HepG2 (cell line): ENCODE measurements at regions not wholly inside any gene's neighbourhood (a gene's known extent, or its start where the extent isn't known, plus 50 kb on each side); places are given as distances from the start of the nearest gene placed in this dataset.

ENCODE experiments used
- ATAC-seq: fragments of 200-7000 bp; cut with Tn5 transposase; 3 replicates; pipeline ENCODE4 v1.9.1; 2020; ENCODE audit warnings: mild to moderate bottlenecking, moderate library complexity
- BruUV-seq: library from RNA; stranded (reverse); fragments of 400-500 nt; replicated peaks from 2 replicates; lab custom pipeline; 2021; lab: Mats Ljungman, UMichigan
- CTCF ChIA-PET: fragments of 300-600 bp; formaldehyde crosslinking; extraction: SDS; loops from one replicate; lab custom pipeline; 2021; ENCODE audit warnings: low total read pairs, inconsistent platforms, low intra/inter-chr PET ratio; lab: Yijun Ruan, JAX
- POLR2A ChIA-PET: fragments of 350-600 bp; sonication (Branson Sonifier 250); formaldehyde crosslinking; loops from one replicate; lab custom pipeline; 2020; ENCODE audit warnings: antibody characterized with exemption, inconsistent platforms; lab: Yijun Ruan, JAX
- DNase-seq: peaks from one replicate; pipeline ENCODE4 v3.0.0-alpha.2; 2015; ENCODE audit warnings: low spot score
- FAIRE-seq: peaks from 3 replicates; lab custom pipeline; 2011; peaks lifted over from hg19 to GRCh38; lab: Jason Lieb, UNC
- H2AFZ ChIP-seq: one replicate; pipeline ENCODE4 v1.6.1; 2011; ENCODE audit warnings: low read length, inconsistent platforms
- H3K27ac ChIP-seq: fragments of 300-600 bp; 3 replicates; pipeline ENCODE4 v1.8.0; 2011; ENCODE audit warnings: mixed run types, mild to moderate bottlenecking, mixed read lengths, low read length, inconsistent platforms; ENCODE audit not compliant: insufficient read depth; ENCODE audit errors: extremely low read length
- H3K27me3 ChIP-seq, 2 experiments: fragments of 200-600 bp in 1 of 2; 2 replicates in 1 of 2; 3 replicates in 1 of 2; pipeline versions ENCODE4 v1.6.0 to v1.8.0; 2011; ENCODE audit warnings: low read length in 2 of 2, mild to moderate bottlenecking in 2 of 2, moderate library complexity in 2 of 2, inconsistent platforms in 1 of 2; ENCODE audit not compliant: insufficient read depth in 2 of 2, control insufficient read depth in 1 of 2
- H3K36me3 ChIP-seq, 2 experiments: fragments of 200-600 bp in 1 of 2; replicated peaks in 1 of 2; 2 replicates in 1 of 2; 3 replicates in 1 of 2; pipeline versions ENCODE4 v1.5.1 to v1.8.0; 2011; ENCODE audit warnings: low read length in 2 of 2, inconsistent platforms in 1 of 2; ENCODE audit not compliant: insufficient read depth in 2 of 2, control insufficient read depth in 1 of 2
- H3K4me1 ChIP-seq: 2 replicates; pipeline ENCODE4 v1.5.1; 2012; ENCODE audit warnings: low read length, inconsistent platforms; ENCODE audit not compliant: insufficient read depth
- H3K4me2 ChIP-seq: 2 replicates; pipeline ENCODE4 v1.6.0; 2011; ENCODE audit warnings: low read depth, low read length, inconsistent platforms
- H3K4me3 ChIP-seq, 3 experiments: fragments of 200-600 bp in 1 of 3; sonication (generic), shearing (Covaris generic) in 1 of 3; replicated peaks in 1 of 3; 2 replicates each; pipeline ENCODE4 v1.5.1; 2011 to 2016; ENCODE audit warnings: low read length in 3 of 3, inconsistent platforms in 2 of 3, low read depth in 2 of 3, mild to moderate bottlenecking in 2 of 3, control low read depth in 1 of 3, mixed read lengths in 1 of 3; ENCODE audit not compliant: insufficient read depth in 1 of 3
- H3K79me2 ChIP-seq: one replicate; pipeline ENCODE4 v1.6.1; 2011; ENCODE audit warnings: low read length, inconsistent platforms; ENCODE audit not compliant: insufficient read depth
- H3K9ac ChIP-seq: 2 replicates; pipeline ENCODE4 v1.6.0; 2011; ENCODE audit warnings: mild to moderate bottlenecking, low read depth, low read length, inconsistent platforms; ENCODE audit not compliant: insufficient read depth
- H3K9me3 ChIP-seq: 2 replicates; pipeline ENCODE4 v1.5.1; 2012; ENCODE audit warnings: mild to moderate bottlenecking, low read length
- H4K20me1 ChIP-seq: 2 replicates; pipeline ENCODE4 v1.6.0; 2011; ENCODE audit warnings: inconsistent platforms, mild to moderate bottlenecking, low read length, moderate library complexity; ENCODE audit not compliant: insufficient read depth
- ARID5B ChIP-seq: IDR thresholded peaks from 2 replicates; pipeline ENCODE4 v1.4.0; 2020; ENCODE audit warnings: mild to moderate bottlenecking, missing genetic modification reagents
- CHD4 ChIP-seq: fragments of 200-600 bp; sonication (generic); IDR thresholded peaks from 2 replicates; pipeline ENCODE4 v1.7.0; 2017; ENCODE audit warnings: mild to moderate bottlenecking, low read length, borderline replicate concordance
- FOXJ3 ChIP-seq: sonication (generic); formaldehyde crosslinking; IDR thresholded peaks from 2 replicates; pipeline ENCODE4 v1.4.0; 2020; ENCODE audit warnings: missing genetic modification reagents, mild to moderate bottlenecking, borderline replicate concordance
- HNRNPLL ChIP-seq: fragments of 200-400 bp; formaldehyde crosslinking; IDR thresholded peaks from 2 replicates; pipeline ENCODE4 v1.6.1; 2017; ENCODE audit warnings: mild to moderate bottlenecking, low read depth, low read length; ENCODE audit not compliant: poor library complexity, severe bottlenecking
- NFKB2 ChIP-seq: sonication (generic); formaldehyde crosslinking; IDR thresholded peaks from 2 replicates; pipeline ENCODE4 v1.4.0; 2020; ENCODE audit warnings: missing genetic modification reagents, borderline replicate concordance
- SMAD1 ChIP-seq: sonication (generic); formaldehyde crosslinking; IDR thresholded peaks from 2 replicates; pipeline ENCODE4 v1.4.0; 2020; ENCODE audit warnings: missing genetic modification reagents, low read depth, mild to moderate bottlenecking, borderline replicate concordance
- SRSF4 ChIP-seq: fragments of 200-400 bp; formaldehyde crosslinking; IDR thresholded peaks from one replicate; pipeline ENCODE4 v1.6.1; 2018; ENCODE audit warnings: mild to moderate bottlenecking, low read depth, low read length, moderate library complexity; ENCODE audit not compliant: poor library complexity, severe bottlenecking
- ZNF512B ChIP-seq: sonication (generic); formaldehyde crosslinking; IDR thresholded peaks from 2 replicates; pipeline ENCODE4 v1.5.1; 2020; ENCODE audit warnings: missing genetic modification reagents, mild to moderate bottlenecking, borderline replicate concordance
- ZNF572 ChIP-seq: sonication (generic); formaldehyde crosslinking; IDR thresholded peaks from 2 replicates; pipeline ENCODE4 v1.5.1; 2020; ENCODE audit warnings: mild to moderate bottlenecking, missing genetic modification reagents
- ZNF615 ChIP-seq: sonication (generic); formaldehyde crosslinking; IDR thresholded peaks from 2 replicates; pipeline ENCODE4 v1.5.0; 2020; ENCODE audit warnings: mild to moderate bottlenecking, missing genetic modification reagents, borderline replicate concordance
- ZNF713 ChIP-seq: sonication (generic); formaldehyde crosslinking; IDR thresholded peaks from 2 replicates; pipeline ENCODE4 v1.4.0; 2020; ENCODE audit warnings: mild to moderate bottlenecking, missing genetic modification reagents
- WGBS: methylation state at CpG from one replicate; pipeline ENCODE4 v1.1.6; 2017; ENCODE audit warnings: low lambda C conversion rate; 5-methylcytosine and 5-hydroxymethylcytosine counted together
- in situ Hi-C: cut with HindIII; loops from 2 replicates; pipeline ENCODE4 v1.10.0; 2017; ENCODE audit warnings: low pct_unique_long_range_greater_than_20kb; ENCODE audit not compliant: extremely low pct_ligation_motif_present
- intact Hi-C: fragments of 100-400 bp; cut with micrococcal nuclease; formaldehyde crosslinking; loops from one replicate; pipeline ENCODE4 v1.10.0; 2022; ENCODE audit not compliant: unreplicated experiment
- TF ChIP-seq, protein P1 (sequence below): sonication (generic); formaldehyde crosslinking; IDR thresholded peaks from 2 replicates; pipeline ENCODE4 v1.5.1; 2020; ENCODE audit warnings: mild to moderate bottlenecking, missing genetic modification reagents, borderline replicate concordance

- no peak for ATAC-seq
- Histone ChIP-seq H4K20me1 (no peaks in the 10 kb centered on the region), H3K36me3 (no peaks in the 10 kb centered on the region), H3K4me3 (no peak overlapping the region), H3K79me2 (no peaks in the 10 kb centered on the region)
- CTCF ChIA-PET, result no interaction called here
- in situ Hi-C loops, result no loop called here
- POLR2A ChIA-PET, result no interaction called here
- no TSS peak for BruUV-seq
- DNase-seq, result no peak
- TF ChIP-seq ZNF512B (CRISPR knock-in tag) (no peak), ZNF572 (CRISPR knock-in tag) (no peak), FOXJ3 (CRISPR knock-in tag) (no peak), SMAD1 (CRISPR knock-in tag) (no peak), CHD4 (no peak), NFKB2 (CRISPR knock-in tag) (no peak), ZNF713 (CRISPR knock-in tag) (no peak), ZNF615 (no peak), SRSF4 (no peak), HNRNPLL (no peak), ARID5B (CRISPR knock-in tag) (no peak)
- TF ChIP-seq, protein P1, sequence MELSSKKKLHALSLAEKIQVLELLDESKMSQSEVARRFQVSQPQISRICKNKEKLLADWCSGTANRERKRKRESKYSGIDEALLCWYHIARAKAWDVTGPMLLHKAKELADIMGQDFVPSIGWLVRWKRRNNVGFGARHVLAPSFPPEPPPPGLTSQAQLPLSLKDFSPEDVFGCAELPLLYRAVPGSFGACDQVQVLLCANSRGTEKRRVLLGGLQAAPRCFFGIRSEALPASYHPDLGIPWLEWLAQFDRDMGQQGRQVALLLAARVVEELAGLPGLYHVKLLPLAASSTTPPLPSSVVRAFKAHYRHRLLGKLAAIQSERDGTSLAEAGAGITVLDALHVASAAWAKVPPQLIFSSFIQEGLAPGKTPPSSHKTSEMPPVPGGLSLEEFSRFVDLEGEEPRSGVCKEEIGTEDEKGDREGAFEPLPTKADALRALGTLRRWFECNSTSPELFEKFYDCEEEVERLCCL (CRISPR knock-in tag), result no peak
- TF ChIP-seq, all 625 proteins: peak for 0
- Histone ChIP-seq H2AFZ (no peak overlapping the region), H3K27ac (no peak overlapping the region), H3K9ac (no peak overlapping the region), H3K4me1 (no peaks in the 10 kb centered on the region), H3K4me2 (no peak overlapping the region), H3K27me3 (no peaks in the 10 kb centered on the region; a peak in 2 of 5 replicates), H3K9me3 (no peaks in the 10 kb centered on the region)
- intact Hi-C loops, result no loop called here
- no peak for FAIRE-seq
- WGBS, result 8% methylated on average over 6 of the region's 6 CpGs
Observed at GRCh38 chr13:22032905-22033304, 362.0 kb downstream of the FGF9 start.
